Ishikawa (cell line): ENCODE measurements at regions not wholly inside any gene's neighbourhood (a gene's known extent, or its start where the extent isn't known, plus 50 kb on each side); places are given as distances from the start of the nearest gene placed in this dataset.

Experiments used
- CEBPB ChIP-seq: IDR thresholded peaks from 2 replicates; pipeline ENCODE4 v1.6.1; 2012
- CREB1 ChIP-seq: IDR thresholded peaks from 2 replicates; pipeline ENCODE4 v1.6.1; 2012; ENCODE audit warnings: low read depth
- EGR1 ChIP-seq: IDR thresholded peaks from 2 replicates; pipeline ENCODE4 v1.6.1; 2012
- EP300 ChIP-seq: IDR thresholded peaks from 2 replicates; pipeline ENCODE4 v1.6.1; 2012; ENCODE audit warnings: borderline replicate concordance
- FOXM1 ChIP-seq: IDR thresholded peaks from 2 replicates; pipeline ENCODE4 v1.6.1; 2012; ENCODE audit warnings: low read depth, borderline replicate concordance
- MAX ChIP-seq: IDR thresholded peaks from 2 replicates; pipeline ENCODE4 v1.6.1; 2012
- NFIC ChIP-seq: IDR thresholded peaks from 2 replicates; pipeline ENCODE4 v1.6.1; 2012
- RAD21 ChIP-seq: IDR thresholded peaks from 2 replicates; pipeline ENCODE4 v1.6.1; 2012; ENCODE audit warnings: low read depth
- REST ChIP-seq: IDR thresholded peaks from 2 replicates; pipeline ENCODE4 v1.6.1; 2012; ENCODE audit warnings: low read depth, mild to moderate bottlenecking
- TAF1 ChIP-seq: IDR thresholded peaks from 2 replicates; pipeline ENCODE4 v1.6.1; 2012; ENCODE audit warnings: low read depth, mild to moderate bottlenecking
- TCF12 ChIP-seq: IDR thresholded peaks from 2 replicates; pipeline ENCODE4 v1.6.1; 2012; ENCODE audit warnings: low read depth
- TEAD4 ChIP-seq: IDR thresholded peaks from 2 replicates; pipeline ENCODE4 v1.6.1; 2012
- USF1 ChIP-seq: IDR thresholded peaks from 2 replicates; pipeline ENCODE4 v1.6.1; 2012
- YY1 ChIP-seq: IDR thresholded peaks from 2 replicates; pipeline ENCODE4 v1.6.1; 2012; ENCODE audit warnings: low read depth
- ZBTB7A ChIP-seq: IDR thresholded peaks from 2 replicates; pipeline ENCODE4 v1.6.1; 2012; ENCODE audit warnings: low read depth

GRCh38 chr4:181272422-181272821 lies 970.8 kb upstream of the TENM3 start:
- TF ChIP-seq TCF12 = no peak
- TF ChIP-seq TEAD4 = no peak
- no peak for TF ChIP-seq CEBPB
- no peak for TF ChIP-seq USF1
- TF ChIP-seq CREB1 = no peak
- no peak for TF ChIP-seq EP300
- TF ChIP-seq MAX = no peak
- TF ChIP-seq NFIC = no peak
- no peak for TF ChIP-seq TAF1
- no peak for TF ChIP-seq ZBTB7A

- TF ChIP-seq USF1 = no peak
These were observed 964.3 kb upstream of the TENM3 start for GRCh38 chr4:181278941-181279340.

GRCh38 chr4:181281451-181281850 lies 961.8 kb upstream of the TENM3 start:
- TF ChIP-seq EGR1 (no peak), YY1 (no peak), TEAD4 (no peak), REST (no peak), MAX (no peak), USF1 (no peak), CEBPB (no peak), TCF12 (no peak), ZBTB7A (no peak), NFIC (no peak), CREB1 (no peak), TAF1 (no peak), EP300 (no peak)

GRCh38 chr4:181289198-181289597 lies 954.0 kb upstream of the TENM3 start:
- no peak for TF ChIP-seq TEAD4
- no peak for TF ChIP-seq REST
- no peak for TF ChIP-seq TAF1
- no peak for TF ChIP-seq RAD21
- no peak for TF ChIP-seq EP300
- no peak for TF ChIP-seq TCF12

- TF ChIP-seq YY1 = no peak
- TF ChIP-seq CEBPB = peak; percentile 54; the same call in 1 of the 2 replicates
- TF ChIP-seq FOXM1 = no peak
- no peak for TF ChIP-seq EGR1
- TF ChIP-seq TAF1 = no peak
These were observed 951.6 kb upstream of the TENM3 start for GRCh38 chr4:181291615-181292014.

GRCh38 chr4:181293014-181293413 lies 950.2 kb upstream of the TENM3 start:
- no peak for TF ChIP-seq CREB1
- TF ChIP-seq MAX = no peak
- TF ChIP-seq USF1 = no peak
- no peak for TF ChIP-seq CEBPB
- TF ChIP-seq FOXM1 = no peak
- TF ChIP-seq EP300 = no peak
- TF ChIP-seq REST = no peak
- no peak for TF ChIP-seq TAF1
